Retinal pigment epithelial cell (primary cell): ENCODE measurements at regions not wholly inside any gene's neighbourhood (a gene's known extent, or its start where the extent isn't known, plus 50 kb on each side); places are given as distances from the start of the nearest gene placed in this dataset.

Experiments used
- DNase-seq: peaks from one replicate; pipeline ENCODE4 v3.0.0-alpha.2; 2010; ENCODE audit warnings: low read depth
- H3K4me3 ChIP-seq: 2 replicates; pipeline ENCODE4 v1.5.1; 2011; ENCODE audit warnings: mild to moderate bottlenecking, low read length, control low read depth, moderate library complexity
- TF ChIP-seq, protein P1 (sequence below): conservative IDR thresholded peaks from 2 replicates; pipeline ENCODE4 v1.5.1; 2011; ENCODE audit warnings: low read depth, low read length, control low read depth, inconsistent platforms

DNA sequence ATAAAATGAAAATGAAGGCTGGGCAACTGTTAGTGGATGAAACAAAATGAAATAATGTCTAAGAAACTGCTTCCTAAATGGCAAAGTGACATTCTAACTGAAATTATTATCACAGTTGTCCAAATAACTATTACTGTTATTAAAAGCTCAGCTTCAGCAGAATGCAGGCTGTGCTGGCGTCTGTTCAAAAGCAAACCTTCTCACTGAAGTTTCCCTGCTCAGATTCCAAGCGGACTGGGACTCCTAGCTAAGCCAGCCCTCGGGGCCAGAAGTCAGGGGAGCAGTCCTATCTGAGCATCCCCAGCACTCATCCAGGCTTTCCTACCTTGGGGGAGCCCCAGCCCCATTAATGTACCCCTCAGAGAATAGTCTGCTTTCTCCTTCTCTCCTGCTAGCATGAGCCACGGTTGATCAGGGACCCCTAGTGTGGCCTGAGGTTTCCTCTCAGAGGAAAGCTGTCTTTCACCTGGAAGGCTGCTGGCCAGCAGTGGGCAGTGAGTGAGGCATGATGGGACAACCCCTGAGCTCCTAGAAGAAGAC is 1167.3 kb downstream of the TBC1D22A start:
- no peak overlapping the region for H3K4me3 ChIP-seq
- no peak for DNase-seq
- TF ChIP-seq, protein P1, sequence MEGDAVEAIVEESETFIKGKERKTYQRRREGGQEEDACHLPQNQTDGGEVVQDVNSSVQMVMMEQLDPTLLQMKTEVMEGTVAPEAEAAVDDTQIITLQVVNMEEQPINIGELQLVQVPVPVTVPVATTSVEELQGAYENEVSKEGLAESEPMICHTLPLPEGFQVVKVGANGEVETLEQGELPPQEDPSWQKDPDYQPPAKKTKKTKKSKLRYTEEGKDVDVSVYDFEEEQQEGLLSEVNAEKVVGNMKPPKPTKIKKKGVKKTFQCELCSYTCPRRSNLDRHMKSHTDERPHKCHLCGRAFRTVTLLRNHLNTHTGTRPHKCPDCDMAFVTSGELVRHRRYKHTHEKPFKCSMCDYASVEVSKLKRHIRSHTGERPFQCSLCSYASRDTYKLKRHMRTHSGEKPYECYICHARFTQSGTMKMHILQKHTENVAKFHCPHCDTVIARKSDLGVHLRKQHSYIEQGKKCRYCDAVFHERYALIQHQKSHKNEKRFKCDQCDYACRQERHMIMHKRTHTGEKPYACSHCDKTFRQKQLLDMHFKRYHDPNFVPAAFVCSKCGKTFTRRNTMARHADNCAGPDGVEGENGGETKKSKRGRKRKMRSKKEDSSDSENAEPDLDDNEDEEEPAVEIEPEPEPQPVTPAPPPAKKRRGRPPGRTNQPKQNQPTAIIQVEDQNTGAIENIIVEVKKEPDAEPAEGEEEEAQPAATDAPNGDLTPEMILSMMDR, result no peak

DNA sequence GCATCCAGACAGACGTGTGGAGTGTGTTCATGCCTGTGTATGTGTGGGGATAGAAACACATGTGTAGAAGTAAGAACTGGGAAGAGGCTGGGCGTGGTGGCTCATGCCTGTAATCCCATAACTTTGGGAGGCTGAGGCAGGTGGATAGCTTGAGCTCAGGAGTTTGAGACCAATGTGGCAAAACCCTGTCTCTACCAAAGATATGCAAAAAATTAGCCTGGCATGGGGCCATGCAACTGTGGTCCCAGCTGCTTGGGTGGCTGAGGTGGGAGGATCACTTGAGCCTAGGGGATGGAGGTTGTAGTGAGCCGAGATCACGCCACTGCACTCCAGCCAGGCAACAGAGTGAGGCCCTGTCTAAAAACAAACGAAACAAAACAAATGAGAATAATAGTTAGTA is 1166.6 kb downstream of the TBC1D22A start:
- TF ChIP-seq, protein P1, result no peak
- no peak overlapping the region for H3K4me3 ChIP-seq

DNA sequence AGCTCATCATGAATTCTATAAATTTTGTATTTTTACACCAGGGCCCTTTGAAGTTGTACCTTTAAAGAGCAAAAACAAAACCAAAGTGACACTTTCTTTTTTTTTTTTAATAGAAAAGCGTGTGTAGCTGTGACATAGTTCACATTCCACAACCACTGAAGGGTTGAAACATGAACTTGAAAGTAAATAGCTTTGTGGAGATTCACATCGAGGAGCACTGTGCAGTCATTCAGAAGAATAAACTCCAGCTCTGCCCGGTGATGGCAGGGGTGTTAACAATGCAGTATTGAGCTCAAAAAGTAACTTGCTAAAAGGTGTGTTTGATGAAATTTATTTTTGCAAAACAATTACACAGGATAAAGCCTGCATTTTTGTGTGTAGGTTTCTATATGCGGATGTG is 1166.2 kb downstream of the TBC1D22A start:
- no peak overlapping the region for H3K4me3 ChIP-seq
- TF ChIP-seq, protein P1, result no peak
- no peak for DNase-seq

More for the DNA sequence above, 1166.6 kb downstream of the TBC1D22A start:
- no peak for DNase-seq

DNA sequence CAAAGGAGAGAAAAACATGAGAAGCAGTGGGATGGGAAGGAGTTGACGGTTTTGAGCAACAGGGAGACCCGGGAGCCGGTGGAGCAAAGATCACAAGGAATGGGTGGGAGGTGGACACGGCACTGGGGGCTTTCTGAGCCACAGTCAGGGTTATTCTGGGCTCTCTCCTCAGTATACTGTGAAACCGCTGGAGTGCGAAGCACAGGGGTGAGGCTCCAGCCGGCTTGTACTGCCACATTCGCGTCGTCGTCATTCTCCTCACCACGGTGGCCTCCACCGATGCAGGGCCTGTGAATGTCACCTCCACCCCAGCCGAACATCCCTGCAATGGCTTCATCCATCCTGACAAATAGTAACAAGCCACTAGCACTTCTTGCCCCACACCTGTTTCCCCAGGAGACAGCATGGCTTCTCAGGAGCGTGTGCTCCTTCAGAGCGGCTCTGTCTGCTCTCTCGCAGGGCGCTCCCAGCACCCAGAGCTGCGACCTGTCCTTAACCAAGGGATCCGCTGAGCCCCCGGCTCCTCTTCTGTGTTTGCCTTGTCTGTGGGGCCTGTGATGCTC is 1165.3 kb downstream of the TBC1D22A start:
- DNase-seq, result no peak
- no peak overlapping the region for H3K4me3 ChIP-seq
- TF ChIP-seq, protein P1, result no peak

DNA sequence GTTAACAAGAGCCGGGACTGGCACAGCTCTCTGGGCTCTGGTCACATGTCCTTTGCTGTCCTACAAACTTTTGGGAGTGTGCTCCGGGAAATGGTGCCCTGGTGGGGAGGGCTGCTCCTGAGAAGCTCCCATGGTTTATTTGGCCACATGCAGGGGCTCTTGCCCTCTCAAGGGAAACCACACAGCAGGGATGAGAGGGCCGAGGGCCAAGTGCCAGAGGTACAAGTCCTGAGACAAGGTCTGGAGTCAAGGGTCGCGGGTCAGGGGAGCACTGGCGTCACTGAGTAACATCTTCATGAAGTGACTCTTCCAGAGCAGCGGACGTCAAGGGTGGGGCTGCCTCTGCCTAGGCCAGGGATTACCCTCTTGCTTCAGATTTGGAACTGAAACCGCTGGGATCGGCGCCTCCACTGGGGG is 1160.6 kb downstream of the TBC1D22A start:
- TF ChIP-seq, protein P1, result no peak
- DNase-seq, result no peak
- no peak overlapping the region for H3K4me3 ChIP-seq

DNA sequence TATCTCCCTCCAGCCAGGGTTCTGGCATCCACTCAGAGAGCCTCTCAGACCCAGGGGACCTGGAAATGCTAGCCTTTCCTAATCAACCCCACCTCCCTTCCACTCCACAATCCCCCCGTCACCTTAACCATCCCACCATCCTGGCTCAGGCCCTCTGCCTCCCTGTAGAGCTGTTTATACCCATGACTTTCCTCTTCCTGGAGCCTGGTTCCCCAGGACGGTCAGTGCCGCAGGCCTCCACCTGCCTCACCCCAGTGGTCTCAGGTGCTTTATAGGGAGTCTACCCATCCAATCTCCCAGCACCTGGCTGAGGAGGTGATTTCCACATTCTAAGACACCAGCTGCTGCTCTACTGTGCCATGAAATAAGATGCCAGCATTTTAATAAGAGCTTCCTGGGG is 1159.5 kb downstream of the TBC1D22A start:
- DNase-seq, result no peak
- H3K4me3 ChIP-seq, result no peak overlapping the region
- TF ChIP-seq, protein P1, result no peak

DNA sequence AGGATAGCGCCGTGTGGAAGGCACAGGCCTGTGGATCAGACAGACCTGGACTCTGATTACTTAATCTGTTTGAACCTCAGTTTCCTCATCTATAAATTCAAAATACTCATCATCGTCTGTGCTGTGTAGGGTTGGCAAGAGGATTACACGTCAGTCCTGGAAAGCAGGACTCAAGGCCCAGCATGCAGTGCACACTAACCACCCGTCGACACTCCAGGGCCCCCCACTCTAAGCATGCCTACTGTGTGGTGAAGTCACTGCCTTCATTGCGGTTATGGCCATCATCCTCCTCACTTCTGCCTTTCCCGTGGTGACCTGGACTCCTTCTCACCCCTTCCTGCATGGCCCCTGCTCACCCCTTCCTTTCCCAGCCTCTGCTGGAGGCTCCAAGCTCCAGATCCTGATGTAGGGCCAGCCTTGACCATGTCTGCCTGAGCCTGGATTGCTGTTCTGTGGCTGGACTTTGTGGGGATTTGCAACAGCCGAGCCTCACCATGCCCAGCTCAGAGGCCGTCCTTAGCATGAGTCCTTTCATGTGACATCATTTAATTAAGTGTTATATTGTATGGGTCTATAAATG is 1158.0 kb downstream of the TBC1D22A start:
- no peak overlapping the region for H3K4me3 ChIP-seq
- TF ChIP-seq, protein P1, result no peak
- DNase-seq, result no peak
